HUES48 (cell line): ENCODE measurements at regions not wholly inside any gene's neighbourhood (a gene's known extent, or its start where the extent isn't known, plus 50 kb on each side); places are given as distances from the start of the nearest gene placed in this dataset.

Experiments used
- H3K27ac ChIP-seq: one replicate; pipeline ENCODE4 v1.7.0; 2013; ENCODE audit warnings: low read depth, low read length, inconsistent platforms
- H3K27me3 ChIP-seq: 2 replicates; pipeline ENCODE4 v1.6.1; 2013; ENCODE audit warnings: mild to moderate bottlenecking, low read length; ENCODE audit not compliant: control insufficient read depth, insufficient read depth
- H3K36me3 ChIP-seq: 2 replicates; pipeline ENCODE4 v1.6.1; 2013; ENCODE audit warnings: low read length; ENCODE audit not compliant: control insufficient read depth, insufficient read depth
- H3K4me1 ChIP-seq: 2 replicates; pipeline ENCODE4 v1.6.1; 2013; ENCODE audit warnings: mild to moderate bottlenecking, low read length; ENCODE audit not compliant: control insufficient read depth, insufficient read depth
- H3K4me3 ChIP-seq: 2 replicates; pipeline ENCODE4 v1.5.1; 2013; ENCODE audit warnings: mild to moderate bottlenecking, low read depth, low read length
- H3K9ac ChIP-seq: 2 replicates; pipeline ENCODE4 v1.6.1; 2013; ENCODE audit warnings: mild to moderate bottlenecking, low read depth, low read length, moderate library complexity
- H3K9me3 ChIP-seq: 2 replicates; pipeline ENCODE4 v1.6.1; 2013; ENCODE audit warnings: low read length; ENCODE audit not compliant: control insufficient read depth, insufficient read depth

- peaks cover 76% of the 10 kb centered on the region for H3K9me3 ChIP-seq
- H3K27ac ChIP-seq, result no peak overlapping the region
- H3K27me3 ChIP-seq, result no peaks in the 10 kb centered on the region
- no peaks in the 10 kb centered on the region for H3K36me3 ChIP-seq
- H3K9ac ChIP-seq, result no peak overlapping the region
- H3K4me3 ChIP-seq, result no peak overlapping the region
- no peaks in the 10 kb centered on the region for H3K4me1 ChIP-seq
Observed at GRCh38 chrX:55546956-55547355, 57.3 kb upstream of the USP51 start.
